ENCODE measurements at regions not wholly inside any gene's neighbourhood (a gene's known extent, or its start where the extent isn't known, plus 50 kb on each side); places are given as distances from the start of the nearest gene placed in this dataset.

- TF ChIP-seq SMC3 (IDR thresholded peaks at IDR 0.05; ENCODE audit: low read depth, low read length) (no peak), FOS (IDR thresholded peaks at IDR 0.05; ENCODE audit: low read depth, low read length) (peak; percentile 98), POLR2A (IDR thresholded peaks at IDR 0.05; ENCODE audit: low read depth, low read length) (no peak), CTCF (conservative IDR thresholded peaks at IDR 0.05; ENCODE audit: low read depth, low read length) (0 out of 2 replicates have a peak, but pooled peaks have one; percentile 5), CEBPB (IDR thresholded peaks at IDR 0.05; ENCODE audit: low read depth, low read length) (peak; percentile 10; the same call in 1 of the 2 replicates), ELK1 (IDR thresholded peaks at IDR 0.05; ENCODE audit: borderline replicate concordance, low read depth, low read length) (no peak), CHD1 (IDR thresholded peaks at IDR 0.05; ENCODE audit: low read depth, low read length) (no peak)
These were observed 381.2 kb downstream of the TXNL1 start for GRCh38 chr18:56257205-56257604.

All from IMR-90 (cell line).